ENCODE measurements at regions not wholly inside any gene's neighbourhood (a gene's known extent, or its start where the extent isn't known, plus 50 kb on each side); places are given as distances from the start of the nearest gene placed in this dataset.

GRCh38 chr10:33418301-33418700 lies 83.8 kb upstream of the NRP1 start:
- Histone ChIP-seq H3K9ac (ENCODE audit: insufficient read depth, low read length, poor library complexity, severe bottlenecking) (no peak overlapping the region), H3K27ac (ENCODE audit: low read depth in 1 of 2, low read length in 2 of 2) (no peak overlapping the region), H4K20me1 (ENCODE audit: insufficient read depth, low read length) (no peaks in the 10 kb centered on the region), H3K79me2 (ENCODE audit: insufficient read depth, low read length) (no peaks in the 10 kb centered on the region), H3K4me1 (ENCODE audit: control insufficient read depth in 1 of 2, insufficient read depth in 2 of 2, low read length in 2 of 2) (peaks cover 6 to 8% of the 10 kb centered on the region in 2 donors), H3K27me3 (ENCODE audit: control insufficient read depth in 2 of 2, insufficient read depth in 2 of 2, low read length in 2 of 2) (no peaks in the 10 kb centered on the region), H3K4me2 (replicated peaks; ENCODE audit: extremely low read depth, low read length, poor library complexity, severe bottlenecking) (no peak overlapping the region), H2AFZ (ENCODE audit: insufficient read depth, low read depth, low read length, poor library complexity, severe bottlenecking) (no peak overlapping the region), H3K4me3 (replicated peaks in 1 of 3; ENCODE audit: low read depth in 2 of 3, low read length in 3 of 3) (no peak overlapping the region), H3K9me3 (replicated peaks in 1 of 2; ENCODE audit: control insufficient read depth in 1 of 2, insufficient read depth in 1 of 2, low read length in 2 of 2) (no peaks in the 10 kb centered on the region), H3K36me3 (replicated peaks in 1 of 2; ENCODE audit: control insufficient read depth in 1 of 2, insufficient read depth in 2 of 2, low read length in 2 of 2) (no peaks in the 10 kb centered on the region)
- peak in 1 of 3 donors; percentile 14 for DNase-seq
- intact Hi-C loops (cut with micrococcal nuclease): no loop called here
- H3K4me1 Mint-ChIP-seq: peaks cover 2% of the 10 kb centered on the region
- H3K27me3 Mint-ChIP-seq (ENCODE audit: low read depth in 3 of 3): peaks cover 3 to 17% (median 8%) of the 10 kb centered on the region in 3 donors
- H3K27ac Mint-ChIP-seq: no peak overlapping the region
- H3K4me3 Mint-ChIP-seq: no peak overlapping the region
- H3K9me3 Mint-ChIP-seq: peaks cover 0 to 3% (median 0%) of the 10 kb centered on the region in 7 donors
- TF ChIP-seq CTCF (IDR thresholded peaks at IDR 0.05): no peak
- no peaks in the 10 kb centered on the region for H3K36me3 Mint-ChIP-seq
- WGBS (ENCODE audit: insufficient coverage): 48% methylated on average over 4 of the region's 4 CpGs

GRCh38 chr10:33416691-33417090 lies 82.2 kb upstream of the NRP1 start:
- intact Hi-C loops (cut with micrococcal nuclease): no loop called here
- 93% methylated on average over 2 of the region's 6 CpGs for WGBS (ENCODE audit: insufficient coverage)
- Mint-ChIP-seq H3K36me3 (no peaks in the 10 kb centered on the region), H3K4me3 (no peak overlapping the region), H3K9me3 (peaks cover 0 to 2% (median 0%) of the 10 kb centered on the region in 7 donors), H3K27ac (no peak overlapping the region), H3K27me3 (ENCODE audit: low read depth in 3 of 3) (peaks cover 3 to 13% (median 5%) of the 10 kb centered on the region in 3 donors), H3K4me1 (peaks cover 11% of the 10 kb centered on the region)
- Histone ChIP-seq H3K9ac (ENCODE audit: insufficient read depth, low read length, poor library complexity, severe bottlenecking) (no peak overlapping the region), H3K27ac (ENCODE audit: low read depth in 1 of 2, low read length in 2 of 2) (no peak overlapping the region), H3K36me3 (replicated peaks in 1 of 2; ENCODE audit: control insufficient read depth in 1 of 2, insufficient read depth in 2 of 2, low read length in 2 of 2) (no peaks in the 10 kb centered on the region), H4K20me1 (ENCODE audit: insufficient read depth, low read length) (no peaks in the 10 kb centered on the region), H3K27me3 (ENCODE audit: control insufficient read depth in 2 of 2, insufficient read depth in 2 of 2, low read length in 2 of 2) (no peaks in the 10 kb centered on the region), H3K4me1 (ENCODE audit: control insufficient read depth in 1 of 2, insufficient read depth in 2 of 2, low read length in 2 of 2) (peaks cover 14 to 22% of the 10 kb centered on the region in 2 donors), H3K79me2 (ENCODE audit: insufficient read depth, low read length) (no peaks in the 10 kb centered on the region), H2AFZ (ENCODE audit: insufficient read depth, low read depth, low read length, poor library complexity, severe bottlenecking) (no peak overlapping the region), H3K4me2 (replicated peaks; ENCODE audit: extremely low read depth, low read length, poor library complexity, severe bottlenecking) (no peak overlapping the region), H3K9me3 (replicated peaks in 1 of 2; ENCODE audit: control insufficient read depth in 1 of 2, insufficient read depth in 1 of 2, low read length in 2 of 2) (no peaks in the 10 kb centered on the region), H3K4me3 (replicated peaks in 1 of 3; ENCODE audit: low read depth in 2 of 3, low read length in 3 of 3) (no peak overlapping the region)
- no peak for TF ChIP-seq CTCF (IDR thresholded peaks at IDR 0.05)
- DNase-seq: no peak

Measured in CD14-positive monocyte (primary cell).